HG03558 (cell line): ENCODE measurements at regions not wholly inside any gene's neighbourhood (a gene's known extent, or its start where the extent isn't known, plus 50 kb on each side); places are given as distances from the start of the nearest gene placed in this dataset.

Experiments
- ATAC-seq: cut with Tn5 transposase; IDR thresholded peaks from one replicate; pipeline ENCODE4 v1.9.1; 2021; ENCODE audit warnings: moderate number of reproducible peaks; ENCODE audit not compliant: unreplicated experiment; ENCODE audit errors: extremely low read depth

- ATAC-seq, result no peak
These were observed 472.0 kb downstream of the CD109 start for GRCh38 chr6:74167976-74168375.

GRCh38 chr6:74167511-74167910, 471.5 kb downstream of the CD109 start:
- no peak for ATAC-seq

GRCh38 chr6:74166849-74167248, 470.8 kb downstream of the CD109 start:
- ATAC-seq, result no peak

GRCh38 chr6:74161380-74161779, 465.4 kb downstream of the CD109 start:
- ATAC-seq, result no peak

- ATAC-seq, result no peak
These were observed 456.2 kb downstream of the CD109 start for GRCh38 chr6:74152096-74152675.

- no peak for ATAC-seq
These were observed 449.9 kb downstream of the CD109 start for GRCh38 chr6:74145931-74146330.

- no peak for ATAC-seq
These were observed 441.9 kb downstream of the CD109 start for GRCh38 chr6:74137911-74138310.

GRCh38 chr6:74134327-74134726, 438.3 kb downstream of the CD109 start:
- no peak for ATAC-seq

GRCh38 chr6:74133073-74133472, 437.1 kb downstream of the CD109 start:
- no peak for ATAC-seq

GRCh38 chr6:74130641-74131040, 434.6 kb downstream of the CD109 start:
- no peak for ATAC-seq

GRCh38 chr6:74128536-74128935, 432.5 kb downstream of the CD109 start:
- ATAC-seq, result no peak

- no peak for ATAC-seq
These were observed 421.1 kb downstream of the CD109 start for GRCh38 chr6:74117113-74117512.

- ATAC-seq, result no peak
These were observed 419.7 kb downstream of the CD109 start for GRCh38 chr6:74115674-74116073.

- ATAC-seq, result no peak
These were observed 418.4 kb downstream of the CD109 start for GRCh38 chr6:74114428-74114827.

- ATAC-seq, result no peak
These were observed 417.9 kb downstream of the CD109 start for GRCh38 chr6:74113901-74114300.

- no peak for ATAC-seq
These were observed 407.4 kb downstream of the CD109 start for GRCh38 chr6:74103417-74103816.

- ATAC-seq, result no peak
These were observed 404.8 kb downstream of the CD109 start for GRCh38 chr6:74100719-74101287.

- no peak for ATAC-seq
These were observed 400.3 kb downstream of the CD109 start for GRCh38 chr6:74096329-74096728.

GRCh38 chr6:74093361-74093760, 397.4 kb downstream of the CD109 start:
- no peak for ATAC-seq

GRCh38 chr6:74091794-74092157, 395.8 kb downstream of the CD109 start:
- no peak for ATAC-seq

GRCh38 chr6:74091136-74091793, 395.3 kb downstream of the CD109 start:
- ATAC-seq, result no peak

- ATAC-seq, result no peak
These were observed 391.9 kb downstream of the CD109 start for GRCh38 chr6:74087899-74088298.
